ENCODE measurements at regions not wholly inside any gene's neighbourhood (a gene's known extent, or its start where the extent isn't known, plus 50 kb on each side); places are given as distances from the start of the nearest gene placed in this dataset.

DNA sequence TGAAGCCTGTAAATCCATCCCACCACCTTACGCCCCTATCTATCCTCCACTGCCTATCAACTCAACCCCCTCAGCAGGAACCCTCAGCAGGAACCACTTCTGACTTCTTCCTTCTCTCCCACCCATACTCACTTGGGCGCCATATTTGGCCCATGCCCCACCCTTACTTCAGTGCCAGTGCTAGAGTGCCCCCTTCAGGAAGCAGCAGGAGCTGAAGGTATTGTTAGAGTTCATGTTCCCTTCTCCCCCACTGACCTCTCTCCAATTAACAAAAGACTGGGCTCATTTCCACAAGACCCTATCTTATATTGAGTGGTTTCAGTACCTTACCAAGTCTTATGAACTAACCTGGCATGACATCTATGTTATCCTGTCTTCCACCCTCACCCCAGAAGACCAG, 363.1 kb upstream of the SLIT2 start:
- Mint-ChIP-seq H3K36me3 (ENCODE audit: low read depth) (no peaks in the 10 kb centered on the region), H3K27me3 (no peaks in the 10 kb centered on the region), H3K9me3 (peaks cover 9% of the 10 kb centered on the region), H3K27ac (no peak overlapping the region), H3K4me1 (no peaks in the 10 kb centered on the region), H3K4me3 (no peak overlapping the region)
- DNase-seq (no peak), ATAC-seq (no peak)

DNA sequence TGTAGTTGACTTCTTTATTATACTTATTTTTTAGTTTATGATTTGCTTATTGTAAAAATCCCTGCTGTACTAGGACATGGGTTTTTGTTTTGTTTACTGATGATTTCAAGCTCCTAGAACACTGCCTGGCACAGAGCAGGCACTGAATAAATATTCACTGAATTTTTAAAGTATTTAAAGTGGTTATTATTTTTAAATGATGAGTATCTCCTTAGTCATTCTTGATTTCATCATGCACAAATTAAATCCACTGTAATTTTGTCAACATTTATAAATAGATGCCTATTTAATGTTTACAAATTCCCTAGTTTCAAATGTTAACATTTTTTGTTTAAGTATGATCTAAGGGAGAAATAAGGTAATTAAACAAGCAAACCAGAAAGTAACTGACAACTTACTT, 367.9 kb upstream of the SLIT2 start:
- Mint-ChIP-seq H3K36me3 (ENCODE audit: low read depth) (no peaks in the 10 kb centered on the region), H3K27me3 (no peaks in the 10 kb centered on the region), H3K4me1 (no peaks in the 10 kb centered on the region), H3K27ac (no peak overlapping the region), H3K4me3 (no peak overlapping the region), H3K9me3 (peaks cover 20% of the 10 kb centered on the region)
- ATAC-seq (no peak), DNase-seq (no peak)

DNA sequence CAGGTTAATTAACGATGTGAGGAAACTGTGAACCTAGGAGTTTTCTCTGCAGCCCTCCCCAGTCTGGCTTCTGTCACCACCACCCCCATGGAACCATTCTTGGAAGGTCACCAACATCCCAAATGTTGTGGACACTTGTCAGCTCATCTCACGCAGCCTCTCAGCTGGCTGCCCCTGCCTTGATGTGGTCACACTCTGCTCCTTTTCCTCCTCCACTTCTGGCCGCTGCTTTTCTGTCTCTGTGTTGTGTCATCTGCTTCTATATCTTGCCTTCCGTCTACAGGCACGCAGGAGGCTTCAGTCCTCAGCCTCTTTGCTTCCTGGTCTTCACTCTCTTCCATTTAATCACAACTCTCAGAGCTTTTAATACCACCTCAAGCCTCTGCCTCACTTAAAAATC, 371.5 kb upstream of the SLIT2 start:
- DNase-seq (no peak), ATAC-seq (no peak)
- H3K4me3 Mint-ChIP-seq, result no peak overlapping the region
- no peaks in the 10 kb centered on the region for H3K36me3 Mint-ChIP-seq (ENCODE audit: low read depth)
- H3K9me3 Mint-ChIP-seq, result peaks cover 13% of the 10 kb centered on the region
- no peaks in the 10 kb centered on the region for H3K27me3 Mint-ChIP-seq
- no peak overlapping the region for H3K27ac Mint-ChIP-seq
- H3K4me1 Mint-ChIP-seq, result no peaks in the 10 kb centered on the region

DNA sequence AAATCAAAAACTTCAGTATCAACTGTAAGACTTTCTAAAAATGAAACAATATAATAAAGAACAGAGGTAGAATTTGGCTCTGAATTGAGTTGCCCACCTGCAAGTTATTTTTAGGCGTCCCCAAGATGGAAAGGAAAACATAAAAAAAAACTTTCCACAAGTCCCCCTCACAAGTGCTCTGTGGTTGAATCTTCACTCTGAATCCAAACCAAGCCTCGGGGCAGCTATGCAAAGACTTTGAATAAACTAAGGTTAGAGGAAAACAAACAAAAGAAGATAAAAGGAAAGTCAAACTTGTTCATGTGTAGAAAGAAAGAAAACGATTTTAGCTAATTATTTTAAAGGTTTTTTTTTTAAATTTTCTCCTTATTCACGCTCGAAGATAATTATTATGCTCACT, 372.4 kb upstream of the SLIT2 start:
- no peak for DNase-seq
- Mint-ChIP-seq H3K4me3 (no peak overlapping the region), H3K4me1 (no peaks in the 10 kb centered on the region), H3K27ac (no peak overlapping the region), H3K9me3 (peaks cover 16% of the 10 kb centered on the region), H3K36me3 (ENCODE audit: low read depth) (no peaks in the 10 kb centered on the region), H3K27me3 (no peaks in the 10 kb centered on the region)
- ATAC-seq, result no peak

DNA sequence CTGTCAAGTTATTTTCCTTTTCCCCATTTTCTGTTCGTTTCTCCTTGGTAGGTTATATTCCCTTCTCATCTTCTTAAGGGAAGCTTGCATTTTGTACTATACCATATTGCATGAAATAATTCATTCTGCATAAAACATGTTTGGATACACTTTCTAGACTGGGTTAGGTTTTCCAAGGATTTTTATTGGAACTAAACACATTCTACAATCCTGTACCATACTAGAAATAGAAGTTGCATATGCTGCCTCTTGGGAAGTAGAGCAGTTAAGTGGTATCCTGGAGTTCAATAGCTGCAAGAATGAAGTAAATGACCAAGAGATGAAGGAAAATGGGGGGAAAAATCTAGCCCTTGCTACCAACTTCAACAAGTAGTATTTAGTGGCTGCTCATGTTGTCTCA, 393.7 kb upstream of the SLIT2 start:
- Mint-ChIP-seq H3K27me3 (no peaks in the 10 kb centered on the region), H3K4me3 (no peak overlapping the region)

DNA sequence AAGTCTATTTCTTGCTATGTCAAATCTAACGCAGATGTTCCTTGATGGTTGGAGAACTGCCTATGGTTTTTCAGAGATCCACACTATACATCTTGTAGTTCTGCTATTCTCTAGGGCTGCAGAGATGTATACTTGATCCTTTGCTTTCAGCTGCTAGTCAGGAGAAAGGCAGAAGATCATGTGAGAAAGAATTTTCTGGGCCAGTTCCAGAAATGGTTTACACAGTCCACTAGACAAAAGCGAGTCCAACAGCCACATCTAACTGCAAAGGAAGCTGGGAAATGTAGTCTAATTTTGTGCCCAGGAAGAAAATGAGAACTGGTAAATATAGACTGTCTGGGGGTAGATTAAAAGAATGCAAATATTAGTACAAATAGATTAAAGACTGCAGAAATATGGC, 394.3 kb upstream of the SLIT2 start:
- DNase-seq, result no peak
- peaks cover 5% of the 10 kb centered on the region for H3K9me3 Mint-ChIP-seq

More for the DNA sequence above, 393.7 kb upstream of the SLIT2 start:
- H3K9me3 Mint-ChIP-seq, result peaks cover 5% of the 10 kb centered on the region
- no peaks in the 10 kb centered on the region for H3K4me1 Mint-ChIP-seq
- H3K27ac Mint-ChIP-seq, result no peak overlapping the region
- DNase-seq (no peak), ATAC-seq (no peak)
- no peaks in the 10 kb centered on the region for H3K36me3 Mint-ChIP-seq (ENCODE audit: low read depth)

DNA sequence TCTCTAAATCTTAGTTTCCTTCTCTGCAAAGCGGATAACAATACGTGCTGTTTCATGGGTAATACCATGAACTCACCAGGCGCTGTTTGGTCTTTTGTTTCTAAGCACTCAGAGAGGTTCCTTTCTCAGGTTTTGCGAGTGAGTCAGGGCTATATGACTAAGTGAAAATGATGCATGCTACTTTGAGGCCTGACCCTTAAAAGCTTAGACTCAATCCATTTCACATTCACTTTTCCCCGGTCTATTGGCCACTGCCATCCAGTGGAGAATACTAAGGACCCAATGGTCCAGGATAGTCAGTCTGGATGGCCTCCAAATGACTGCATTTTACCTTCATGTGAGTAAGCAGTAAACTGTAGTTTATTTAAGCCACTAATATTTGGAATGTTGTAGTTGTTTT, 400.8 kb upstream of the SLIT2 start:
- H3K36me3 Mint-ChIP-seq (ENCODE audit: low read depth), result no peaks in the 10 kb centered on the region
- peaks cover 5% of the 10 kb centered on the region for H3K9me3 Mint-ChIP-seq
- no peaks in the 10 kb centered on the region for H3K4me1 Mint-ChIP-seq
- no peaks in the 10 kb centered on the region for H3K27me3 Mint-ChIP-seq
- H3K4me3 Mint-ChIP-seq, result no peak overlapping the region
- no peak for ATAC-seq
- DNase-seq, result no peak
- H3K27ac Mint-ChIP-seq, result no peak overlapping the region

More for the DNA sequence above, 394.3 kb upstream of the SLIT2 start:
- H3K4me1 Mint-ChIP-seq, result no peaks in the 10 kb centered on the region
- H3K27ac Mint-ChIP-seq, result no peak overlapping the region
- no peaks in the 10 kb centered on the region for H3K36me3 Mint-ChIP-seq (ENCODE audit: low read depth)
- no peak for ATAC-seq
- H3K27me3 Mint-ChIP-seq, result no peaks in the 10 kb centered on the region
- H3K4me3 Mint-ChIP-seq, result no peak overlapping the region

GRCh38 chr4:19844446-19844845, 407.3 kb upstream of the SLIT2 start:
- Mint-ChIP-seq H3K4me1 (no peaks in the 10 kb centered on the region), H3K27ac (no peak overlapping the region), H3K4me3 (no peak overlapping the region), H3K9me3 (peaks cover 5% of the 10 kb centered on the region), H3K27me3 (no peaks in the 10 kb centered on the region), H3K36me3 (ENCODE audit: low read depth) (no peaks in the 10 kb centered on the region)
- no peak for DNase-seq
- no peak for ATAC-seq

GRCh38 chr4:19842471-19842870, 409.2 kb upstream of the SLIT2 start:
- Mint-ChIP-seq H3K9me3 (peaks cover 5% of the 10 kb centered on the region), H3K27me3 (no peaks in the 10 kb centered on the region), H3K4me1 (no peaks in the 10 kb centered on the region), H3K27ac (no peak overlapping the region), H3K36me3 (ENCODE audit: low read depth) (no peaks in the 10 kb centered on the region), H3K4me3 (no peak overlapping the region)
- DNase-seq, result no peak
- ATAC-seq, result no peak

DNA sequence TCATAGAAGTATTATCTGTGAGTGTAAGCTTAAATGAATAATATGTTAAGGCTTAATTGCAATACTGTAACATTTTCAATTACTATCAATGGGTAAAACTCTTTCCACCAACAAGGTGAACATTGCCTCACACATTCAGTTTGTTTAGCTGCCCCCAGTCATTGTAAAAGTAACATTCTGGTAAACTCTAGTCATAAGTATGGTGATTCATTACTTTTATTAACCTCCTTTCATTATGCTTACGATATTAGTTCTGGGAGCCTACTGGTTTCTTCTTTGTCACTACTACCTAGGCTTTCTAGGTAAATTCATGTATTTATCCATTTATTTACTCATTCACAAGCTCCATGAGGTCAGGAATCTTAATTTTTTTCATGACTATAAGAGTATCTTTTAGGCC, 412.8 kb upstream of the SLIT2 start:
- DNase-seq, result no peak
- no peak for ATAC-seq
- Mint-ChIP-seq H3K27ac (no peak overlapping the region), H3K4me3 (no peak overlapping the region), H3K27me3 (no peaks in the 10 kb centered on the region), H3K9me3 (peaks cover 5% of the 10 kb centered on the region), H3K4me1 (no peaks in the 10 kb centered on the region), H3K36me3 (ENCODE audit: low read depth) (no peaks in the 10 kb centered on the region)

GRCh38 chr4:19835429-19835828, 416.3 kb upstream of the SLIT2 start:
- no peaks in the 10 kb centered on the region for H3K27me3 Mint-ChIP-seq
- ATAC-seq (no peak), DNase-seq (no peak)
- H3K36me3 Mint-ChIP-seq (ENCODE audit: low read depth), result no peaks in the 10 kb centered on the region
- no peak overlapping the region for H3K27ac Mint-ChIP-seq
- H3K4me1 Mint-ChIP-seq, result no peaks in the 10 kb centered on the region
- H3K4me3 Mint-ChIP-seq, result no peak overlapping the region
- peaks cover 5% of the 10 kb centered on the region for H3K9me3 Mint-ChIP-seq

- DNase-seq (no peak), ATAC-seq (no peak)
- Mint-ChIP-seq H3K9me3 (peaks cover 12% of the 10 kb centered on the region), H3K4me3 (no peak overlapping the region), H3K4me1 (no peaks in the 10 kb centered on the region), H3K27me3 (no peaks in the 10 kb centered on the region), H3K36me3 (ENCODE audit: low read depth) (no peaks in the 10 kb centered on the region), H3K27ac (no peak overlapping the region)
Measured at GRCh38 chr4:19832411-19832810, 419.3 kb upstream of the SLIT2 start.

DNA sequence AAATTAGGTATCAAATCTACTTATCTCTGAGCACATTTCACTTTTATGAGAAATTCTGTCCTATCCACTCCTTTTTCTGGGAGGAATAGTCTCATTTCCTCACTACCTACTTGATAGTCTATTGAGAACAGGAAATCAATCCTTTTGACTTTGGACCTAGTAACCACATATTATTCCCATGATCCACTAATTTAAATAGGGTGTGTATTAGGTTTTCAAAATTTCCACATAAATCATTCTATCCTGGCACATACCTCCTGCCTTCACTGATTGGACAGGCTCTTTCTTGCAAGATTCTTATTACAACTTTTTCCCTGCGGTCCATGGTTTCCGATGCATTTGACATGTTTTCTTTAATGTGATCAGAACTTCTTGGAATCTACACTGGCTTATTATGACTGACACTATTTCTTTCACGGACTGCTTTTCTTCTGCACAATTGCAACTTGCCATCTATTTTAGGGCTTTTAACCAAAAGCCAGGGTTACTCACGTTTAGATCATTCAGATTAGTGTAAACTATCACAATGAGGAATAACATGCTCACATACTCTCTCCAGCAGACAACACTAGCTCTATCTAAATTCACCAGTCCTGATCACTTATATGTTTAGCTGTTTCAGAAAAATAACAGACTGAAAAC, 419.9 kb upstream of the SLIT2 start:
- Mint-ChIP-seq H3K27me3 (no peaks in the 10 kb centered on the region), H3K4me1 (no peaks in the 10 kb centered on the region), H3K9me3 (peaks cover 10% of the 10 kb centered on the region), H3K36me3 (ENCODE audit: low read depth) (no peaks in the 10 kb centered on the region), H3K27ac (no peak overlapping the region), H3K4me3 (no peak overlapping the region)
- no peak for DNase-seq
- no peak for ATAC-seq

DNA sequence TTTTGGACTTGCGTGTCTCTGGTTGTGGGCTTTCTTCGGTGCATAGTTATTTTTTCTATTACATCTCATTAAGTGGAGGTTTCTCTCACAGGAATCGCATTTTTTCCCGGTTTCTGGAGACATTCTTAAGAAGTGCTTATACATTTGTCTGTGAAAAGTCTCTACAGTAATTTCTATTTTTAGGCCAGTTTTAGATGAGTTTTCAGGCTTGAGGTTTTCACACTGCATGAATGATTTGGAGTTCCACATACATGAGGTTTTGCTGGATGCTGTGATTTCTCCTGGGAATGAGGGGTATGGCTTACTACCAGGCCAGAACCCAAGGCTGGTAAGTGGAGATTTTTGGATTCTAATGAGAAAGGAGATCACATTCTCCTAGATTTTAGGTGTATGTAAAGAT, 422.6 kb upstream of the SLIT2 start:
- no peak for DNase-seq
- Mint-ChIP-seq H3K4me1 (no peaks in the 10 kb centered on the region), H3K27ac (no peak overlapping the region), H3K27me3 (no peaks in the 10 kb centered on the region), H3K36me3 (ENCODE audit: low read depth) (no peaks in the 10 kb centered on the region), H3K9me3 (peaks cover 8% of the 10 kb centered on the region), H3K4me3 (no peak overlapping the region)
- ATAC-seq, result no peak

DNA sequence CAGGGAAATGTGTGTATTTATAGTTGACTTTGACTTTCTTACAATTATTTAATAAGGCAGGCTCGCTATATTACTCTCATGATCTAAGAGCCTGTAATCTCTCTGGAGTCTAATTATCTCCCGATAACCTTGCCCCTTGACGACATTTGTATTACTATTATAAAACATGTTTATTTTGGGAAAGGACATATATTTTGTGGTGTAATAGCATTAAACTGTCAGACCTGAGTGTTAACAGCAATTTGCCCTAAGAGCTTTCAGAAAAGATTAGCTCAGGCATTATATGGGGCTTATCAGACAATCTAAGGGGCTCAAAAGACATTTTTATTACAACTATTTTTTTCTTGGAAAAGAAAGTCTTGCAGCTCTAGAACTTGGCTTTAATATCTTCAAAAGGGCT, 427.9 kb upstream of the SLIT2 start:
- Mint-ChIP-seq H3K4me3 (no peak overlapping the region), H3K9me3 (peaks cover 11% of the 10 kb centered on the region), H3K27me3 (no peaks in the 10 kb centered on the region), H3K4me1 (no peaks in the 10 kb centered on the region), H3K36me3 (ENCODE audit: low read depth) (no peaks in the 10 kb centered on the region), H3K27ac (no peak overlapping the region)
- no peak for ATAC-seq
- no peak for DNase-seq

DNA sequence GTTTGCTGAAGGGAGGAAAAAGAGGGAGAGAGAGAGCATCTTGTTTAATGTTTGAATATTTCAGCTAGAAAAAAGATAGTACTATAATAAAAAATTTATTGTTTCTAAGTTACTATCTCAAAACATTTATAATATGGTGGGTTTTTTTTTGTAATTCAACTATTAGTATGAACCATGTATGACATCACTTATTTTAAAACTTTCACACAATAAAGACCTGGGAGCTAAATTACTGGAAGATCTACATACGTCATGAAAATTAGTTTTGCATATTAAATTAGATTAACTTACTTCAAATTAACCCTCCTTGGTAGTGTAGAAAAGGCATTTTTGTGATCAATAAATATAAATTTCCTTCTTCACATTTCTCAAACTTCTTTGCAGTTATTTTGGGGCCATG, 432.0 kb upstream of the SLIT2 start:
- Mint-ChIP-seq H3K27me3 (no peaks in the 10 kb centered on the region), H3K36me3 (ENCODE audit: low read depth) (no peaks in the 10 kb centered on the region), H3K4me1 (no peaks in the 10 kb centered on the region), H3K4me3 (no peak overlapping the region), H3K27ac (no peak overlapping the region), H3K9me3 (peaks cover 3% of the 10 kb centered on the region)
- DNase-seq, result no peak
- no peak for ATAC-seq

Measured in activated naive CD8-positive, alpha-beta T cell treated with anti-CD3 and anti-CD28 coated beads, Interleukin-2, amount 50 U/mL, for 24 hours (primary cell).